ENCODE measurements at regions not wholly inside any gene's neighbourhood (a gene's known extent, or its start where the extent isn't known, plus 50 kb on each side); places are given as distances from the start of the nearest gene placed in this dataset.

GRCh38 chr4:31272331-31273061, 552.3 kb downstream of the PCDH7 start:
- TF ChIP-seq POLR2A (IDR thresholded peaks at IDR 0.05; ENCODE audit: low read depth, low read length) (no peak), POLR2AphosphoS5 (IDR thresholded peaks at IDR 0.05; ENCODE audit: low read depth, low read length) (no peak)
